ENCODE measurements at regions not wholly inside any gene's neighbourhood (a gene's known extent, or its start where the extent isn't known, plus 50 kb on each side); places are given as distances from the start of the nearest gene placed in this dataset.
"Not testable (repeated sequence)": the region's sequence is repeated elsewhere in the genome, so short reads cannot be mapped to it uniquely, and the experiment has no call there.

- DNase-seq (ENCODE audit: low read depth in 3 of 3), result no peak
Observed at GRCh38 chr1:221256773-221257172, 377.5 kb downstream of the HLX start.

GRCh38 chr1:221257548-221257947, 378.3 kb downstream of the HLX start:
- DNase-seq (ENCODE audit: low read depth in 3 of 3), result not testable (repeated sequence)

- not testable (repeated sequence) for DNase-seq (ENCODE audit: low read depth in 3 of 3)
Observed at GRCh38 chr1:221262677-221263076, 383.4 kb downstream of the HLX start.

GRCh38 chr1:221263831-221264767, 384.9 kb downstream of the HLX start:
- peak in 2 of 3 donors; percentile 17 to 35 for DNase-seq (ENCODE audit: low read depth in 3 of 3)

GRCh38 chr1:221264848-221265247, 385.6 kb downstream of the HLX start:
- DNase-seq (ENCODE audit: low read depth in 3 of 3), result no peak

GRCh38 chr1:221268295-221268694, 389.1 kb downstream of the HLX start:
- no peak for DNase-seq (ENCODE audit: low read depth in 3 of 3)

- DNase-seq (ENCODE audit: low read depth in 3 of 3), result no peak
Observed at GRCh38 chr1:221271701-221272100, 392.5 kb downstream of the HLX start.

GRCh38 chr1:221272940-221273339, 393.7 kb downstream of the HLX start:
- DNase-seq (ENCODE audit: low read depth in 3 of 3), result no peak

- no peak for DNase-seq (ENCODE audit: low read depth in 3 of 3)
Observed at GRCh38 chr1:221274373-221274772, 395.1 kb downstream of the HLX start.

GRCh38 chr1:221276896-221277409, 397.7 kb downstream of the HLX start:
- no peak for DNase-seq (ENCODE audit: low read depth in 3 of 3)

GRCh38 chr1:221279146-221279545, 399.9 kb downstream of the HLX start:
- no peak for DNase-seq (ENCODE audit: low read depth in 3 of 3)

- no peak for DNase-seq (ENCODE audit: low read depth in 3 of 3)
Observed at GRCh38 chr1:221283532-221283931, 404.3 kb downstream of the HLX start.

- no peak for DNase-seq (ENCODE audit: low read depth in 3 of 3)
Observed at GRCh38 chr1:221284028-221284427, 404.8 kb downstream of the HLX start.

- DNase-seq (ENCODE audit: low read depth in 3 of 3), result not testable (repeated sequence)
Observed at GRCh38 chr1:221284991-221285390, 405.7 kb downstream of the HLX start.

GRCh38 chr1:221285458-221286210, 406.4 kb downstream of the HLX start:
- not testable (repeated sequence) for DNase-seq (ENCODE audit: low read depth in 3 of 3)

- DNase-seq (ENCODE audit: low read depth in 3 of 3), result no peak
Observed at GRCh38 chr1:221286399-221286798, 407.2 kb downstream of the HLX start.

- DNase-seq (ENCODE audit: low read depth in 3 of 3), result no peak
Observed at GRCh38 chr1:221289103-221289502, 409.9 kb downstream of the HLX start.

- no peak for DNase-seq (ENCODE audit: low read depth in 3 of 3)
Observed at GRCh38 chr1:221290669-221291068, 411.4 kb downstream of the HLX start.

GRCh38 chr1:221291113-221291512, 411.9 kb downstream of the HLX start:
- no peak for DNase-seq (ENCODE audit: low read depth in 3 of 3)

GRCh38 chr1:221292652-221293051, 413.4 kb downstream of the HLX start:
- no peak for DNase-seq (ENCODE audit: low read depth in 3 of 3)

GRCh38 chr1:221294242-221294641, 415.0 kb downstream of the HLX start:
- no peak for DNase-seq (ENCODE audit: low read depth in 3 of 3)

GRCh38 chr1:221302357-221302756, 423.1 kb downstream of the HLX start:
- DNase-seq (ENCODE audit: low read depth in 3 of 3), result no peak

GRCh38 chr1:221302810-221303209, 423.6 kb downstream of the HLX start:
- DNase-seq (ENCODE audit: low read depth in 3 of 3), result no peak
